ENCODE measurements at regions not wholly inside any gene's neighbourhood (a gene's known extent, or its start where the extent isn't known, plus 50 kb on each side); places are given as distances from the start of the nearest gene placed in this dataset.

DNA sequence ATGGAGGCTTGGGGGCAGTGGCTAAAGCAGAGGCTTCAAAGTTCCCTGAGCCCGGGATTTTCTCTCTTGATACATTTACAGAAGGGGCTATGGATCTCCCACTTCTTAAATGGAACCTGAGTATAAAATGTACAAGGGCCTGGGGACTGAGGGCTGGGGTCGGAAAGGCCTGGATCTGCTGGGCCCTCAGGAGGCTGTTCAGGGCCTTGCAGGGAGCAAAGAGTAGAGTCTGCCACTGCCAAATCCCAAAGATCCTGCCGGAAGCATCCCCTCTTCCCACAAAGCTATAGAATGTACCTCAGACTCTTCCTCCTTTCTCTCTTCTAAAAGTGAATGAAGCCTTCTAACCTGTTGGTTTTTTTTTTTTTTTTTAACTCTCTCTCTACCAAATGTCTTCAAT lies 59.8 kb upstream of the ARHGEF3 start:
- TF ChIP-seq EZH2 (IDR thresholded peaks at IDR 0.05; ENCODE audit: borderline replicate concordance, low read length) (no peak), CTCF (IDR thresholded peaks at IDR 0.05; ENCODE audit: low read length) (no peak)
